Skin epidermis (tissue), 12 donors: ENCODE measurements at regions not wholly inside any gene's neighbourhood (a gene's known extent, or its start where the extent isn't known, plus 50 kb on each side); places are given as distances from the start of the nearest gene placed in this dataset.
A peak's percentile ranks its signal among the peaks of the same experiment; 100 is the strongest.
"Not testable (repeated sequence)": the region's sequence is repeated elsewhere in the genome, so short reads cannot be mapped to it uniquely, and the experiment has no call there.

Experiments
- H3K27ac ChIP-seq, 21 experiments: fragments of 200-600 bp; sonication (generic) in 11 of 21; one replicate each; pipeline ENCODE4 v1.5.0; 2020; ENCODE audit warnings: mild to moderate bottlenecking in 3 of 21, inconsistent platforms in 2 of 21, moderate library complexity in 2 of 21
- H3K4me3 ChIP-seq, 7 experiments: fragments of 200-600 bp; sonication (generic) in 2 of 7; one replicate each; pipeline ENCODE4 v1.5.0; 2020; ENCODE audit warnings: inconsistent platforms in 2 of 7, mild to moderate bottlenecking in 2 of 7, moderate library complexity in 1 of 7

- Histone ChIP-seq H3K27ac (no peak overlapping the region), H3K4me3 (no peak overlapping the region)
These were observed 175.8 kb upstream of the MMADHC start for GRCh38 chr2:149763358-149763757.

DNA sequence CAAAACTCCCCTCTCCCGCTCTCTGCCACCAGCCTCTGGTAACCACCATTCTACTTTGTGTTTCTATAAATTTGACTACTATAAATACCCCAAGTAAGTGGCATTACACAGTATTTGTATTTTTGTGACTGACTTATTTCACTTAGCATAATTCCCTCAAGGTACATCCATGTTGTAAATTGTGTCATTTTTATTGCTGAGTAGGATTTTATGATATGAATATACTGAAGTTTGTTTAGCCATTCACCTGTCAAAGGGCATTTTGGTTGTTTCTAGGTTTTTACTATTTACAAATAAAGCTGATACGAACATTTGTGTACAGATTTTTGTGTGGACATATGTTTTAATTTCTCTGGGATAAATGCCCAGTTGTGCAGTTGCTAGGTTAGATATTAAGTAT lies 174.0 kb upstream of the MMADHC start:
- Histone ChIP-seq H3K4me3 (no peak overlapping the region), H3K27ac (no peak overlapping the region)

- not testable (repeated sequence) for H3K4me3 ChIP-seq
These were observed 171.8 kb upstream of the MMADHC start for GRCh38 chr2:149759382-149759781.

DNA sequence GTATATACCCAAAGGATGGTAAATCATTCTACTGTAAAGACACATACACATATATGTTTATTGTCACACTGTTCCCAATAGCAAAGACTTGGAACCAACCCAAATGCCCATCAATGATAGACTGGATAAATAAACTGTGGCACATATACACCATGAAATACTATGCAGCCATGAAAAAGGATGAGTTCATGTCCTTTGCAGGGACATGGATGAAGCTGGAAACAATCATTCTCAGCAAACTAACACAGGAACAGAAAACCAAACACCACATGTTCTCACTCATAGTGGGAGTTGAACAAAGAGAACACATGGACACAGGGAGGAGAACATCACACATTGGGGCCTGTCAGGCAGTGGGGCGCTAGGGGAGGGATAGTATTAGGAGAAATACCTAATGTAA lies 167.1 kb upstream of the MMADHC start:
- H3K4me3 ChIP-seq, H3K27ac ChIP-seq: not testable (repeated sequence)

More at GRCh38 chr2:149759382-149759781, 171.8 kb upstream of the MMADHC start:
- H3K27ac ChIP-seq, result not testable (repeated sequence)

GRCh38 chr2:149747456-149747855 lies 159.9 kb upstream of the MMADHC start:
- Histone ChIP-seq H3K4me3 (no peak overlapping the region), H3K27ac (no peak overlapping the region)

- Histone ChIP-seq H3K4me3 (no peak overlapping the region), H3K27ac (no peak overlapping the region)
These were observed 158.0 kb upstream of the MMADHC start for GRCh38 chr2:149745396-149746230.

GRCh38 chr2:149744865-149745264 lies 157.3 kb upstream of the MMADHC start:
- Histone ChIP-seq H3K27ac (no peak overlapping the region), H3K4me3 (no peak overlapping the region)

- H3K4me3 ChIP-seq, result no peak overlapping the region
- peak overlapping the region in 1 of 21 experiments; percentile 37 for H3K27ac ChIP-seq
These were observed 156.4 kb upstream of the MMADHC start for GRCh38 chr2:149743842-149744448.

GRCh38 chr2:149741646-149742045 lies 154.1 kb upstream of the MMADHC start:
- Histone ChIP-seq H3K27ac (peak overlapping the region in 1 of 21 experiments; percentile 30), H3K4me3 (no peak overlapping the region)

DNA sequence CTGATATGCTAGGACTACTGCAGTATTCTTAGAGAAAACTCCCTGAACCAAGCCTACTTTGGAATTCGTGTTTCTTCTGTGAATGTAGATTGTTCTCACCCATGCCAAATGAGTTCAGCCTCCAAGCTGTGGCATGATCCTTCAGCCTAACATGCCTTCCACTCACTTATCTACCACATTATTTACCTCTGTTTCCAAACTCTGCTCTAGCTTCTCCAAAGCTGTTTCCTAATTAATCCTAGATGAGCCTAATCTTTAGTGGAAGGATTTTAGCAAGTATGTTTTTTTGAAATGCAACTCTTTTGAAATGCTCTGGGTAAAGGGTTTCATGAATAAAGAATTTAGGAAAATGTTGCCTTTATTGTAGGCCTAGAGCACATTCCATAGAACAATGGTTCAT lies 152.9 kb upstream of the MMADHC start:
- peak overlapping the region in 3 of 21 experiments; percentile 24 to 46 (median 35) for H3K27ac ChIP-seq
- H3K4me3 ChIP-seq, result no peak overlapping the region

- Histone ChIP-seq H3K4me3 (no peak overlapping the region), H3K27ac (peak overlapping the region in 3 of 21 experiments; percentile 24 to 46 (median 35))
These were observed 152.3 kb upstream of the MMADHC start for GRCh38 chr2:149739883-149740265.

DNA sequence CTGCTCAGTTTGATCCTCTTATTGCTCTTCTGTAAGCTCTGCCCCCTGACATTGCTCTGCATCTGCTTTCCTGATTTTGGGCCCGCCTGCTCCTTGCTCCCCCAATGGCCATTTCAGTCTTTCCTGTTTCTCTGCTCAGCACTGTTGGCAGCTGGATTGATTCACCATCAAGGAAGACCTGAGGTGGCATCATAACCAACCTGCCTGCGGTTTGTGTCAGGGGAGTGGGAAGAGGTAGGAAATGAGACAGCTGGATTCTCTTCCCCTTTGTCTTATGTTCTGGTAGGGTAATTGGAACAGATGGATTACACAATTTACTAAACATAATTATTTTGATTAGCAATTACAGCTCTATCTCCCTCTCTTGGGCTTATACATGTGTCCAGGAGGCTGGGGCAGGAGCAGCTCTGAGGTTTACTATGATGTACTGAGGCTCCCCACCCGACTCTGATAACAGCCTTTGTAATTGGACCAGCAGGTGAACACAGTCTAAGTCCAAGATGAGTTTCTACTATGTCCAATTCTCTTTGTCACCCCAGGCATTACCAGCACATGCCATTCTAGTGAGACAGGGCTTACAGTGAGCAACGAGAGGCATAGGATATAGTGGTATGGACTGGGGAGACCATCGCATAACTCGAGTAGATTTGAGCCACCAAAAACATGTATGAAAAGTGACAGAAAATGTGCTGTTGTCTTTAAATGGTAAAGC lies 151.8 kb upstream of the MMADHC start:
- Histone ChIP-seq H3K4me3 (no peak overlapping the region), H3K27ac (peak overlapping the region in 3 of 21 experiments; percentile 24 to 46 (median 28))

DNA sequence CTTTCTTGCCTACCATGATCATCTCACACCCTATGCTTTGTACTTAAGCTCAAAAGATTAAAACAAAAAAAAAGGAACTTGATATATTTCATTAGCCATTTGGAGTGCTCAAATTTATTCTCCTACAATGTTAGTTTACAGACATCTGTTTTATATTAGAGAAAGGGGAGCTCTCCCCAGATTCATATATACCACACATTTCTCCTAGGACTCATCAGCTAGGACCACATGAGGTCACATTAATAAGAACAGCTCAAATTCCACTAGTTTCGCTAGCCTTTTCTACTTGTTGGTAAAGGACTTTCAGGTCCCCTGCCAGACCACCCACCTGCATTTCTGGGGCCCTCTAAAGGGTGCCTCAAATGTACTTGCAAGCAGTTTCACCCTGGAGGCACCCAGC lies 151.2 kb upstream of the MMADHC start:
- Histone ChIP-seq H3K27ac (peak overlapping the region in 3 of 21 experiments; percentile 12 to 46 (median 24)), H3K4me3 (no peak overlapping the region)

GRCh38 chr2:149737896-149738295 lies 150.3 kb upstream of the MMADHC start:
- no peak overlapping the region for H3K27ac ChIP-seq
- H3K4me3 ChIP-seq, result no peak overlapping the region

GRCh38 chr2:149735237-149735958 lies 147.8 kb upstream of the MMADHC start:
- H3K27ac ChIP-seq, result no peak overlapping the region
- no peak overlapping the region for H3K4me3 ChIP-seq

GRCh38 chr2:149733936-149734685 lies 146.5 kb upstream of the MMADHC start:
- no peak overlapping the region for H3K27ac ChIP-seq
- no peak overlapping the region for H3K4me3 ChIP-seq

DNA sequence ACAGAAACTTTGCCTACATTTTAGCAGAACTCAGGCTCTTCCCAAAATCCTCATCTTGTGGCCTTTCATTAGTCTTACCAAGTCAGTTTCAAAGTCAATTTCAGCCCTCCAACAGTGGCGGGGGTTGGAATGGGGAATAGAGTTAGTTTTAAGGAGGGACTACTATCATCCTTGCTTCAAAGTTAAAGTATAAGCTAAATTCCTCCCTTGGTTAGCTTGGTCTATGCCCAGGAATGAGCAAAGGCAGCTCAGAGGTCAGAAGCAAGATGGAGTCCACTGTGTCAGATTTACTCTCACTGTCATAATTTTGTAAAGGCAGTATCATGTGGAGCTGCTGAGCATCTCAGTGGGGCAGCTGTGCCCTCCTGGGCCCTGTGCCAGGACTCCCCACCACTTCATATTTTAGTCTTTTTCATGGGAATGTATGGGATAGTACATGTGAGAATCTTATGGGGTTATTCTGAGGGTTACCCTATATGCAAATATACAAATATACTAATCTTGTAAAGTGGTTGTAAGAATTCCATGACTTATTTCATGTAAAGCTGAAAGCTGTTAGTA lies 145.2 kb upstream of the MMADHC start:
- Histone ChIP-seq H3K4me3 (no peak overlapping the region), H3K27ac (no peak overlapping the region)

GRCh38 chr2:149732001-149732685 lies 144.6 kb upstream of the MMADHC start:
- H3K27ac ChIP-seq, result no peak overlapping the region
- no peak overlapping the region for H3K4me3 ChIP-seq
